ENCODE measurements at regions not wholly inside any gene's neighbourhood (a gene's known extent, or its start where the extent isn't known, plus 50 kb on each side); places are given as distances from the start of the nearest gene placed in this dataset.

DNA sequence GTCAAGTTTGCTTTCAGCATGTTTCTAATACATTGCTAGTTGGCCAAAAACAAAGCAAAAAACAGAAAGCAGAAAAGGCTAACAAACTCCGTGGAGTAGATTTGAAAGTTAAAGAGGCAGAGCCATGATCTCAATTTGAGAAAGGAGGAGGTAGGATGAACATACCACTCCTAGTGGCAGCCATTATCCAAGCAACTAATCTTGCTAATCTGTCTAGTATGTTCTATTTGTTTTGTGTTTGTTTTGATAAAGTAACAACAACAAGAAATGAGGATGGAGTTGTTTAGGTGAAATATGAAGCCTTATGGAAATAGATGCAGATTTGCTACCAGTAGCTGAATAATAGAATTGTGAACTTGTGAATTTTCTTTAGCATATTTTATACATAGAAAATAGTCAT is 295.5 kb upstream of the PRDM1 start:
- in situ Hi-C loops (cut with MboI; ENCODE audit: low sequenced_read_pairs), result no loop called here
- H3K27me3 ChIP-seq (ENCODE audit: low read depth), result no peaks in the 10 kb centered on the region
- no peak for DNase-seq (ENCODE audit: low spot score in 2 of 2)

DNA sequence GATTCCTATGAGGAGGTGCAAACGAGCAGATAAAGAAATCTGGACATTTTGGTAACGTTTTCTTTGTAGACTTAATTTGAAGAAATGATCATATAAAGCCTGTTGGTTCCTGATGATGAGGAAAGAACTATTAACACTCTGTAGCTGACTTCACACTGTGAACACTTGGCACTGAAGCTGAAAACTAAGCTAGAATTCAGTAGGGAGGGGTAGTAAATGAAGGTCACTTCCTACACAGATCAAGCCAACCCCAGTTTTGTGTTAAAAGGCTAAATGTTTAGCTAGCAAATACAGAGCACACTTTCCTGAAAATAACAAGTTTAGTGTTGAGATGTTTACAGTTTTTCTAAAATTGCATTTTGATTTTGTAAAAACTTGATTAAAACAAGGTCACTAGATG is 296.2 kb upstream of the PRDM1 start:
- in situ Hi-C loops (cut with MboI; ENCODE audit: low sequenced_read_pairs), result no loop called here
- H3K27me3 ChIP-seq (ENCODE audit: low read depth), result no peaks in the 10 kb centered on the region
- no peak for DNase-seq (ENCODE audit: low spot score in 2 of 2)
- H3K4me3 ChIP-seq, result no peak overlapping the region
- H3K9me3 ChIP-seq, result no peaks in the 10 kb centered on the region
- H3K36me3 ChIP-seq (replicated peaks), result no peaks in the 10 kb centered on the region
- H3K4me1 ChIP-seq, result no peaks in the 10 kb centered on the region

More for the DNA sequence above, 295.5 kb upstream of the PRDM1 start:
- Histone ChIP-seq H3K4me3 (no peak overlapping the region), H3K9me3 (no peaks in the 10 kb centered on the region), H3K36me3 (replicated peaks) (no peaks in the 10 kb centered on the region), H3K4me1 (no peaks in the 10 kb centered on the region)

DNA sequence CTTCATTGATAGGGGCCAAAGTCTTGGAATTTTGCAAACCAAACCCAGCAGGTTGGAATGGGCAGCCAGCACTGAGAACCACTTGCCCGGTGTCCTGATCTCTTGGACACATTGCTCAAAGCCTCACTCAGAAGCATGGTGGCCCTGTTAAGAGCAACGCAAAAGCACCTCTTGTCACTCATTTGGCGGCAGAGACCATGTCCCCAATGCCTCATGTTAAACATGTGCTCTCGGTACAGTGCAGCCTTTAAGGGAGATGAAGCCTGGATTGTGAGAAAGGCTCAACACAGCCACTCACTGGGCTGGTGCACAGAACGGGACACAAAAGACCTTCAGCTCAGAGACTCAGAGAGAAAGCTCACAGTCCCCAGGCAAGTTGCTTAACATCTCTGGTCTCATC is 298.4 kb upstream of the PRDM1 start:
- Histone ChIP-seq H3K4me3 (no peak overlapping the region), H3K9me3 (no peaks in the 10 kb centered on the region), H3K4me1 (no peaks in the 10 kb centered on the region), H3K36me3 (replicated peaks) (no peaks in the 10 kb centered on the region), H3K27me3 (ENCODE audit: low read depth) (no peaks in the 10 kb centered on the region)
- DNase-seq (ENCODE audit: low spot score in 2 of 2), result no peak
- in situ Hi-C loops (cut with MboI; ENCODE audit: low sequenced_read_pairs), result no loop called here

- DNase-seq (ENCODE audit: low spot score in 2 of 2), result no peak
- H3K4me3 ChIP-seq, result no peak overlapping the region
- H3K9me3 ChIP-seq, result no peaks in the 10 kb centered on the region
- no peaks in the 10 kb centered on the region for H3K27me3 ChIP-seq (ENCODE audit: low read depth)
- H3K36me3 ChIP-seq (replicated peaks), result no peaks in the 10 kb centered on the region
- no peaks in the 10 kb centered on the region for H3K4me1 ChIP-seq
- in situ Hi-C loops (cut with MboI; ENCODE audit: low sequenced_read_pairs), result no loop called here
Measured at GRCh38 chr6:105786890-105787655, 299.1 kb upstream of the PRDM1 start.

DNA sequence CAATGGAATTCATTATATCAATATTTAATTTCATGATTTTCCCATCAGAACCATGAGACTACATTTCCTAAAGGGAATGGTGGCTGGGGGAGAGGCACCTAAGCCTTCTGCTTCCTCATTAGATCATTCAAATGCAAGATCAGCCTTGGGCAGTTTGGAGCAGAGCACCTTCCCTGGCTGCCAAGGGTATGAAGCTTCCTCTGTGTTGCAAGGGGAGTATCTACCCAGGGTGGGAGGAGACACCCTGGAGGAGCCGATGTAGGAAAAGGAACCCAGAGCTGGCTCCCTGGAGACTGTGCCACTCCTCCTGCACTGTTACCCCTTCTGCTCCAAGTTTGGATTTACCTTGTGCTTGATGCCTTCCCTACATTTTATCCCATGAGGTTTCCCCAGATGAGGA is 299.7 kb upstream of the PRDM1 start:
- no peaks in the 10 kb centered on the region for H3K9me3 ChIP-seq
- in situ Hi-C loops (cut with MboI; ENCODE audit: low sequenced_read_pairs), result no loop called here
- H3K4me3 ChIP-seq, result no peak overlapping the region
- H3K36me3 ChIP-seq (replicated peaks), result no peaks in the 10 kb centered on the region
- DNase-seq (ENCODE audit: low spot score in 2 of 2), result no peak
- no peaks in the 10 kb centered on the region for H3K4me1 ChIP-seq
- H3K27me3 ChIP-seq (ENCODE audit: low read depth), result no peaks in the 10 kb centered on the region

DNA sequence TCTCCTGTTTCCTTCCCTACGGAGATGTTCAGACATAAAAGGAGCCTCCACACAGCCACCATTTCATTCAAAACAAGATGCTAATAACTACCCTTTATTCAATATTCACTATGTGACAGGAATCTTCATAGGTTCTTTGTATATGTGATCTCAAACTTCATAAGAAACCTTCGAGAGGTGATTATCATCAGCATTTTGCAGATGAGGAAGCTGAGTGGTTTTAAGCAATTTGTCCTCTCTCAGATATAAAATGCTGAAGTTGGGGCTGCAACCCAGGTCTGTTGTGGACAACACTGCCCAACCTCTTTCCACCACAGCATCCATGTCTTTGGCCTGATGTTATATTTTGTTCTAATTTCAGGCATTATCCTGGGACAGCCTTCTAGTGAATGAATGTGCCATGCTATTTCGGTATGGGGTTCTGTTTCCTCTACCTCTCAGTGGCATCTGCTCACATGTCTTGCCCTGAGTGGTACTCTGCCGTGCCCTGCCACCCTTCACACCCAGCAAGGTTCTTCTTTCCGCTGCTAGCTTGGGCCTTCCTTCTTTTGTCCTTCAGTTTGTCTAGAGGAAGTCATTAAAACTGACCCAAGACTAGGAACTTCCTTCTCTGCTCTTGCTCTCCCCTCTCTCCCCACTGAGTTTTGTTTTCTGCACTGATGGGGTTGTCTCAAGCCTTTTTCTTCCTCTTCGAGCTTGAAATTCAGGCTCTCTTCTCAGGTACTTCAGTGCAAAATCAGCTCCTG is 300.9 kb upstream of the PRDM1 start:
- no peak for DNase-seq (ENCODE audit: low spot score in 2 of 2)
- Histone ChIP-seq H3K27me3 (ENCODE audit: low read depth) (no peaks in the 10 kb centered on the region), H3K4me3 (no peak overlapping the region), H3K36me3 (replicated peaks) (no peaks in the 10 kb centered on the region), H3K9me3 (no peaks in the 10 kb centered on the region), H3K4me1 (no peaks in the 10 kb centered on the region)
- in situ Hi-C loops (cut with MboI; ENCODE audit: low sequenced_read_pairs), result no loop called here

GRCh38 chr6:105784179-105784578 is 302.0 kb upstream of the PRDM1 start:
- no peak for DNase-seq (ENCODE audit: low spot score in 2 of 2)
- no peaks in the 10 kb centered on the region for H3K27me3 ChIP-seq (ENCODE audit: low read depth)
- no peaks in the 10 kb centered on the region for H3K9me3 ChIP-seq
- no peaks in the 10 kb centered on the region for H3K36me3 ChIP-seq (replicated peaks)
- no peak overlapping the region for H3K4me3 ChIP-seq
- H3K4me1 ChIP-seq, result no peaks in the 10 kb centered on the region
- in situ Hi-C loops (cut with MboI; ENCODE audit: low sequenced_read_pairs), result no loop called here

DNA sequence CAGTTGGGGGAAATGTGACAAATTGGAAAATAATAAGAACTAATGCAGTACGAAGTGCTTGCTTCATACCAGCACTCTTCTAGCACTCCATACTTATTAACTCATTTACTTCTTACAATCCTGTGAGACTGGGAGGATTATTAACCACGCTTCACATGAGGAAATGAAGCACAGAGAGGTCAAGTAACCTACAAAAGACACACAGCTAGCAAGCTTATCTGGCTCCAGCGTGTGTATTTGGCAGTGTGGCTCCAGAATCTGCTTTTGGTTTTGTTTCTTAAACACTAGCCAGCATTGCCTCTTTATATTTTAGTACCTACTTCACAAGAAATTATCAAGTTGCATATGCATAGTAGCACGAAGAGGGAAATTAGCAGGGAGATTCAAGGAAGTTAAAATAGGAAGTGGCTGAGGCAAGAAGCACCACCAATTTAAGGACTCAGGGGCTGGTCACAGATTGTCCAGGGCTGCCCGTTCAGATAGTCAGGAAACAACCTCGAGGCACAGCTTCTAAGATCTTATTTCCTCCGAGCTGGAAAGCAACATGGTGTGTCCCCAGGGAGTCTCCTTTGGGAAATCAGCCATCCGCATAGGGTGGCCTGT is 302.7 kb upstream of the PRDM1 start:
- no peaks in the 10 kb centered on the region for H3K9me3 ChIP-seq
- H3K27me3 ChIP-seq (ENCODE audit: low read depth), result no peaks in the 10 kb centered on the region
- H3K36me3 ChIP-seq (replicated peaks), result no peaks in the 10 kb centered on the region
- no peaks in the 10 kb centered on the region for H3K4me1 ChIP-seq
- no peak for DNase-seq (ENCODE audit: low spot score in 2 of 2)
- H3K4me3 ChIP-seq, result no peak overlapping the region
- in situ Hi-C loops (cut with MboI; ENCODE audit: low sequenced_read_pairs), result no loop called here

DNA sequence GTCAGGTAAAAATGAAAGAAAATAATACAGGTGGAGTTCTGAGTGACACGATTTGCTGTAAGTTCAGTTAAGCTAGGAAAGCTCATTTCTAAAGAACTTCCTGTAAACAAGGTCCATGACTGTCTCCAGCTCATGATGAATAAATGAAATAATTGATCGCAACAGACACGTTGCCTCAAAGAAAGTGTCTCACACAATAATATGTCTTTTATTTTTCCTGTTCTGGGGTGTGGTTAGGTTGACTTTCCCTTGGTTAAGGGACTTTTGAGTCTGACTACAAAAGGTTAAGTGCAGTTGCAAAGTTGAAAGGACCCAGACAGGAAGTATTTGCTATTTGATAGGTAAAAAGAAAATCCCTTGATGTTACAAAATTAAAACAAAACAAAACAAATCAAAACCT is 304.2 kb upstream of the PRDM1 start:
- H3K4me1 ChIP-seq, result no peaks in the 10 kb centered on the region
- H3K27me3 ChIP-seq (ENCODE audit: low read depth), result no peaks in the 10 kb centered on the region
- in situ Hi-C loops (cut with MboI; ENCODE audit: low sequenced_read_pairs), result no loop called here
- no peaks in the 10 kb centered on the region for H3K36me3 ChIP-seq (replicated peaks)
- H3K4me3 ChIP-seq, result no peak overlapping the region
- DNase-seq (ENCODE audit: low spot score in 2 of 2), result no peak
- H3K9me3 ChIP-seq, result no peaks in the 10 kb centered on the region

DNA sequence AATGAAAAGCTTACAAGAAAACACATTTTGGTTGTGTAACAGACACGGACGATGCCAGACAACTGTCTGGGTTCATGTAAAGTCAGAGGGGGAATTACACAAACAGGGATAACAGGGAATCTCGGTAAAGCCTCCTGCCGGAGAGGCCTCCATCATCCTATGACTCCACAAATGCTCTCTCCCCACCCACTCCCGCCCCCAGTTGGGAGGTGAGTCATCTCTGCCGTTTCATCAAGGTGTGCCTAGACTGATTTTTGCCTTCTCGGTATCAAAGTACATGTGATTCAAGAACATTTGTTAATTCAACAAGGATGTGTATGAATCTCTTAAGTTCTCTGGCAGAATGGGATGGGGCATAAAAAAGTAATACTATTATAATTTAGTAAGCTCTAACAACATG is 304.9 kb upstream of the PRDM1 start:
- no peak for DNase-seq (ENCODE audit: low spot score in 2 of 2)
- H3K27me3 ChIP-seq (ENCODE audit: low read depth), result no peaks in the 10 kb centered on the region
- no peaks in the 10 kb centered on the region for H3K4me1 ChIP-seq
- in situ Hi-C loops (cut with MboI; ENCODE audit: low sequenced_read_pairs), result no loop called here
- no peaks in the 10 kb centered on the region for H3K9me3 ChIP-seq
- H3K4me3 ChIP-seq, result no peak overlapping the region
- no peaks in the 10 kb centered on the region for H3K36me3 ChIP-seq (replicated peaks)

- DNase-seq (ENCODE audit: low spot score in 2 of 2), result no peak
- H3K9me3 ChIP-seq, result peaks cover 3% of the 10 kb centered on the region; the same call in 1 of the 2 replicates
- H3K27me3 ChIP-seq (ENCODE audit: low read depth), result no peaks in the 10 kb centered on the region
- H3K36me3 ChIP-seq (replicated peaks), result no peaks in the 10 kb centered on the region
- in situ Hi-C loops (cut with MboI; ENCODE audit: low sequenced_read_pairs), result no loop called here
- H3K4me3 ChIP-seq, result no peak overlapping the region
- H3K4me1 ChIP-seq, result no peaks in the 10 kb centered on the region
Measured at GRCh38 chr6:105780146-105780860, 305.8 kb upstream of the PRDM1 start.

DNA sequence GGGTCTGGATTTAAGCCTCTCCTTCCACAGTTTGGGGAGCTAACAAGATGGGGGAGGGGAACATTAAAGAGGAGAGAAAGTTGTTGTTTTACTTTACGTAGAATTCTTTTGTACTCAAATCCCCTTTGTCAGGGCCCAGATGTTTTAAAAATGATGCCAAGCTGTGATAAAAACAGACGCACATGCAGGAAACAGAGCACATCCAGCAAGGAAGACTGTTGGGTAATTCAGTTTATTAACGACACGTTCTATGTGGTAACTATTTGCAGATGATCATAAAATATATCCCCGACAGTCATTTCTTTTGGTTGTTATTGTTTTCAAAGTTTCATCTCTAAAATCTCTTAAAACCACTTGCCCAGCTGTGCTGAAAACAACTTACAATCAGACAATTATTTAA is 307.0 kb upstream of the PRDM1 start:
- no peak overlapping the region for H3K4me3 ChIP-seq
- no peaks in the 10 kb centered on the region for H3K27me3 ChIP-seq (ENCODE audit: low read depth)
- H3K4me1 ChIP-seq, result no peaks in the 10 kb centered on the region; the same call in 1 of the 2 replicates
- peaks cover 3% of the 10 kb centered on the region; the same call in 1 of the 2 replicates for H3K9me3 ChIP-seq
- in situ Hi-C loops (cut with MboI; ENCODE audit: low sequenced_read_pairs), result no loop called here
- H3K36me3 ChIP-seq (replicated peaks), result no peaks in the 10 kb centered on the region
- no peak for DNase-seq (ENCODE audit: low spot score in 2 of 2)

- Histone ChIP-seq H3K4me3 (no peak overlapping the region), H3K27me3 (ENCODE audit: low read depth) (no peaks in the 10 kb centered on the region), H3K9me3 (peaks cover 3% of the 10 kb centered on the region; the same call in 1 of the 2 replicates), H3K36me3 (replicated peaks) (no peaks in the 10 kb centered on the region), H3K4me1 (no peaks in the 10 kb centered on the region; the same call in none of the 2 replicates)
- in situ Hi-C loops (cut with MboI; ENCODE audit: low sequenced_read_pairs), result no loop called here
- no peak for DNase-seq (ENCODE audit: low spot score in 2 of 2)
Measured at GRCh38 chr6:105775095-105775494, 311.0 kb upstream of the PRDM1 start.

All from HAP-1 (cell line).